GM20000 (cell line): ENCODE measurements at regions not wholly inside any gene's neighbourhood (a gene's known extent, or its start where the extent isn't known, plus 50 kb on each side); places are given as distances from the start of the nearest gene placed in this dataset.

ENCODE experiments used
- DNase-seq: peaks from one replicate; pipeline ENCODE4 v3.0.0; 2012; ENCODE audit warnings: low spot score
- TF ChIP-seq, protein P1 (sequence below): IDR thresholded peaks from 2 replicates; pipeline ENCODE4 v1.5.1; 2012; ENCODE audit warnings: mild to moderate bottlenecking, control low read depth; ENCODE audit errors: extremely low read depth, missing control alignments

DNA sequence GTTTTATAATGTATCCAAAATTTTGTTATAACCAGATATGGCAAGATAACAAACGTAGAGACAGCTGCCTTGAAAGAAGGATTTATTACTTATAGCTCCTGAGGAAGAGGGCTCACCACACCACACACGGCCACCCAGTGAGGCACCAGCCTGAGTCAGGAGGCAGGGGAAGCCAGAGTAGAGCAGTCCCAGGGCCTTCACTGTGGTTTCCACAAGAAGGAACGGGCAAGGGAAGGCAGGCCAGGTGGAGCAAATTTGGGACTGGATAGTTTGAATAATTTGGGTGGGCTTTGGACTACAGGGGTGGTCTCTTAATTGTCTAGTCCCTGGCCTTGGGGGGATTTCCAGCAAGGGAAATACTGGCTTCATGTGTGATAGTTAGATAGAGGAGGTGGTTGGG lies 72.5 kb downstream of the RRAGC start:
- DNase-seq = no peak

DNA sequence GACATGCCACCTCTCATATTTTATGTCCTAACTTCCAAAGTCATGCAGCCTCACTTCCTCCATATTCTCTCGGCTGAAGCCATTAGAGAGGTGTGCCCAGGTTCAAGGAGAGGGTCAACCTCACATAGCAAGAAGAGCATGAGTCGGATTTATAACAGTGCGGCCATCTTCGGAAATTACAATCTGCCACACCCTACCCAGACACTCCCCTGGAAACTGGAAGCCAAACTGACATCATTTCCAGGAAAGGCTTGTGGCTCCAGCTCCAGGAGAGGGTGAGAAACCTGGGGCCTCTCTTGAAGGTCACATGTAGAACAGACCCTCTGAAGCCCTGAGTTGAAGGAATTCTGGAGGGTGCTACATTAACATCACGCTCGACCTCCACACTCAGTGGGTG lies 73.5 kb downstream of the RRAGC start:
- DNase-seq = no peak
- TF ChIP-seq, protein P1, sequence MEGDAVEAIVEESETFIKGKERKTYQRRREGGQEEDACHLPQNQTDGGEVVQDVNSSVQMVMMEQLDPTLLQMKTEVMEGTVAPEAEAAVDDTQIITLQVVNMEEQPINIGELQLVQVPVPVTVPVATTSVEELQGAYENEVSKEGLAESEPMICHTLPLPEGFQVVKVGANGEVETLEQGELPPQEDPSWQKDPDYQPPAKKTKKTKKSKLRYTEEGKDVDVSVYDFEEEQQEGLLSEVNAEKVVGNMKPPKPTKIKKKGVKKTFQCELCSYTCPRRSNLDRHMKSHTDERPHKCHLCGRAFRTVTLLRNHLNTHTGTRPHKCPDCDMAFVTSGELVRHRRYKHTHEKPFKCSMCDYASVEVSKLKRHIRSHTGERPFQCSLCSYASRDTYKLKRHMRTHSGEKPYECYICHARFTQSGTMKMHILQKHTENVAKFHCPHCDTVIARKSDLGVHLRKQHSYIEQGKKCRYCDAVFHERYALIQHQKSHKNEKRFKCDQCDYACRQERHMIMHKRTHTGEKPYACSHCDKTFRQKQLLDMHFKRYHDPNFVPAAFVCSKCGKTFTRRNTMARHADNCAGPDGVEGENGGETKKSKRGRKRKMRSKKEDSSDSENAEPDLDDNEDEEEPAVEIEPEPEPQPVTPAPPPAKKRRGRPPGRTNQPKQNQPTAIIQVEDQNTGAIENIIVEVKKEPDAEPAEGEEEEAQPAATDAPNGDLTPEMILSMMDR = no peak

More for the DNA sequence above, 72.5 kb downstream of the RRAGC start:
- TF ChIP-seq, protein P1 = no peak

DNA sequence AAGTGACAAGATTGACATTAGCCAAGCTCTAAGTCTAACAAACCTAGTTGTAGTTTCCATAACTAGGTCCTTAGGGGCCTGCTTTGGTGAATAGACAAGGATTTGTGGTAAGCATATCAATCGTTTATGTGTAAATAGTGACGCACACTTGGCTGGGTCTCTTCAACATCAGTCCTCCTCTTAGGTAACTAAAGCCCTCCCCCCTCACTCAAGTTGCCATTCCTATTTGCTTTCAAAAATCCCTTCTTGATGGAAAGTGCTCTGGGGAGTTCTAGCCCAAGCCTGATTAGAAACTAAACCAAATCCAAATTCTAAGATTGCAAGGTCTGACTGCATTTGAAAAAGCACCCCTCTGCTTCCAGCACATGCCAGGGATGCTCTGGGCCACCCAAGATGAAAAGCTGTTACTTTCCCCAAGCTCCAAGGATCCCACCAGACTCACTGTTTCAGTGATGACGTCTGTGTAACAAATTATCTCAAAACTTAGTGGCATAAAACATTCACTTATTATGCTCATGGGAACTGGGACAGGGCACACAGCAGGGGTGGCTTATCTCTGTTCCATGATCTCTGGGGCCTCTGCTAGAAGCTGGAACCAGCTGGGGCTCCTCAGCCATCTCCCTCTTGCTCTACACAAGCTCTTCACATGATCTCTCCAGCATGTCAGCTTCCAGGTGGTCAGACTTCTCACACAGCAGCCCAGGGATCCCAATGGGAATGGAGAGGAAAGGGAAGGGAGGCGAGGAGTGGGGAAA lies 74.1 kb downstream of the RRAGC start:
- TF ChIP-seq, protein P1 = no peak
- no peak for DNase-seq

DNA sequence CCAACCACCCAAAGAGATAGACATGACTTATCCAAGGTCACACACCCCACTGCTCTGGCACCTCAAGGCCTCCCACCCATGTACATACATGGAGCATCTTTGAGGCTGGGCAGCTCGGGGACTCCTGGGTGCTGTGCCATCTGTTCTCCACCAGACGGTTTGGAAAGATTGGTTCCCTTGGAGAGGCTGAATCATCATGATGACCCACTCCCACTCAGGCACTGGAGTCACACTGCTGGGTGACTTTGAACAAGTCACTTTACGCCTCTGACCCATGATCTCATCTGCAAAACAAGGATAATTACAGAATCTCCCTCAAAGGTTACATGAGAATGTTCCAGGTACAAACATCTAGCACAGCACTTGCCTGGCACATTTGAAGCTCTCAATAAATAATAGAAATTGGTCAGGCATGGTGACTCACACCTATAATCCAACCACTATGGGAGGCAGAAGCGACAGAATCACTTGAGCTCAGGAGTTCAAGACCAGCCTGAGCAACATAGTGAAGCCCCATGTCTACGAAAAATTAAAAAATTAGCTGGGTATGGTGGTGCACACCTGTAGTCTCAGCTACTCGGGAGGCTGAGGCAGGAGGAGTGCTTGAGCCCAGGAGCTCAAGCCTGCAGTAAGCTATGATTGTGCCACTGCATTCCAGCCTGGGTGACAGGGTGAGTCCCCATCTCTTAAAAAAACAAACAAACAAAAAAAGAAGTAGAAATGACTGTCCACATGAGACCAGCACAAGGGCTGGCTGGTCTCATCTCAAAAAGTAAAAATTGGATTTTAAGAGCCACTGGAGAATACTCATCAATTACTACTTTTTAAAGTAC lies 74.9 kb downstream of the RRAGC start:
- DNase-seq = no peak
- TF ChIP-seq, protein P1 = no peak

DNA sequence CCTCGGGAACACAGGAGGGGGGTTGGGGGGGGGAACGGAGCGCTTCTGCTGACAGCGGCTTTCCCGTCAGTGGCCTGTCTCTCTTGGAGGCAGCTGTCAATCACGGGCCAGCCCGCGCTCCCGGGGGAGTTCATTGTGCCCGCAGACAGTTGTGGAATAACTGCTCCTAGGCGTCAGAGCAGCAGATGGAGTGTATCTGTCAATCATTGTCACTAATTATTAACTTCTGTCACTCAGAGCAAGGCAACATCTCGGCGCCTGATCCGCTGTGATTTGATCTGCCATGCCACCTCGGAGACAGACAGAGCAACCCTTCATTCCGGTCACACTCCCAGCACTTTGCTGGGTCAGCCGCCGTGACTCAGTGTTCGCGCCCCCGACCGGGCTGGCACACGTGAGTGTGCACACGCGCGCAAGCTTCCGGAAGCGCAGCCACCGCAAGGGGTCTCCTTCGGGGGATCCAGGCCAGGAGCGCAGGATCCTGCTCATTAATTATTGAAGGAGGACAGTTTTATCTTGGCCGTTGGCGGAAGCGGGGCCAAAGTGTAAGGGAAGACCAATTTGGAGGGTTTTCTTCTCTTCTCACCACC lies 75.8 kb downstream of the RRAGC start:
- TF ChIP-seq, protein P1 = no peak
- peak; percentile 28 for DNase-seq

DNA sequence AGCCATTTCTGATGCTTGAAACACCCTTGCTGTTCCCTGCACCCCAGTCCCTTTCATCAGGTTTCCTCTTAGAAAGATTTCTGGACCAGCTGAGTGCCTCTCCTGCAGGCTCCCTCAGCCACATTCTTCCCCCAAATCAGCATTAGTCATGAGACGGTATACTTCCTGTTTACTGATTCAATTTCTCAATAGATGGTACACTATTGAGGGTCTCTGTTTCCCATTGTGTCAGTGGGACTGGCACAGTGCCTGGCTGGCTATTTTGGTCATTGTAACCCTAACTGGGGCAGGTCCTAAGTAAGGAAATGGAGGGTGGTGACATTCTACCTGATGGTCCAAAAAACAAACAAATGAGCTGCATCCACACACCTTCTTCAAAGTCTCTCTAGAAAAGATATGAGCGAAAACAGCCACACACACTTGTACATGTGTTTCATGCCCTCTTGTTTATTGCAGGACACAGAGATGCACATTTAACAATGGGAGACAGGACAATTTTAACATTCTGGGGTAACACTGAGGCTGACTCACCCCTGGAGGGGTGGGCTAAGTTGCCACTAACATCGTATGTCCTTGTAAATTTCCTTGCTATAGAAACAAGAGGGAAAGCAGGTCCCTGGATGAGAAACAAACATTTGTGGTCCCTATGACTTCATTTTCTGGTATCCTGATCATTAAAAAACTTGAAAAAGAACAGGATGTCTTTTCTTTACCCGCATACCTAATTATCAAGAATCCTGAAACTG lies 77.5 kb downstream of the RRAGC start:
- TF ChIP-seq, protein P1 = no peak
- no peak for DNase-seq
